Lower leg skin (tissue), 4 donors: ENCODE measurements at regions not wholly inside any gene's neighbourhood (a gene's known extent, or its start where the extent isn't known, plus 50 kb on each side); places are given as distances from the start of the nearest gene placed in this dataset.
"Not testable (repeated sequence)": the region's sequence is repeated elsewhere in the genome, so short reads cannot be mapped to it uniquely, and the experiment has no call there.

Experiments
- DNase-seq, 2 donors: peaks; one replicate each; pipeline ENCODE4 v3.0.0-alpha.2; 2019; ENCODE audit warnings: low spot score in 2 of 2
- H3K4me3 ChIP-seq: fragments of 200-600 bp; sonication (generic); 2 replicates; pipeline ENCODE4 v1.5.1; 2017; ENCODE audit warnings: mild to moderate bottlenecking, low read depth; ENCODE audit not compliant: poor library complexity, severe bottlenecking
- POLR2A ChIP-seq, 2 donors: fragments of 450-650 bp; IDR thresholded peaks; one replicate each; pipeline ENCODE4 v1.6.1; 2016 to 2017; ENCODE audit warnings: antibody characterized with exemption in 2 of 2, mild to moderate bottlenecking in 1 of 2, moderate library complexity in 1 of 2
- whole genome bisulfite sequencing, 2 donors: methylation state at CpG; one replicate each; pipeline ENCODE4 v1.1.5; 2018; 5-methylcytosine and 5-hydroxymethylcytosine counted together
- intact Hi-C: fragments of 100-400 bp; cut with DNase I; formaldehyde crosslinking; loops from one replicate; pipeline ENCODE4 v1.15.0; 2023; ENCODE audit warnings: low total_unique reads
- TF ChIP-seq, protein P1 (sequence below), 3 donors: fragments of 450-650 bp; IDR thresholded peaks; one replicate each; pipeline ENCODE4 v1.5.1; 2016; ENCODE audit warnings: antibody characterized with exemption in 3 of 3, mild to moderate bottlenecking in 3 of 3, moderate library complexity in 2 of 3

- peak in 1 of 2 donors; percentile 65 for DNase-seq
- H3K4me3 ChIP-seq: no peak overlapping the region
- intact Hi-C loops: no loop called here
- WGBS, 2 donors: 76 to 85% methylated on average over 8 of the region's 8 CpGs
- no peak for TF ChIP-seq POLR2A (IDR thresholded peaks at IDR 0.05)
- TF ChIP-seq, protein P1, sequence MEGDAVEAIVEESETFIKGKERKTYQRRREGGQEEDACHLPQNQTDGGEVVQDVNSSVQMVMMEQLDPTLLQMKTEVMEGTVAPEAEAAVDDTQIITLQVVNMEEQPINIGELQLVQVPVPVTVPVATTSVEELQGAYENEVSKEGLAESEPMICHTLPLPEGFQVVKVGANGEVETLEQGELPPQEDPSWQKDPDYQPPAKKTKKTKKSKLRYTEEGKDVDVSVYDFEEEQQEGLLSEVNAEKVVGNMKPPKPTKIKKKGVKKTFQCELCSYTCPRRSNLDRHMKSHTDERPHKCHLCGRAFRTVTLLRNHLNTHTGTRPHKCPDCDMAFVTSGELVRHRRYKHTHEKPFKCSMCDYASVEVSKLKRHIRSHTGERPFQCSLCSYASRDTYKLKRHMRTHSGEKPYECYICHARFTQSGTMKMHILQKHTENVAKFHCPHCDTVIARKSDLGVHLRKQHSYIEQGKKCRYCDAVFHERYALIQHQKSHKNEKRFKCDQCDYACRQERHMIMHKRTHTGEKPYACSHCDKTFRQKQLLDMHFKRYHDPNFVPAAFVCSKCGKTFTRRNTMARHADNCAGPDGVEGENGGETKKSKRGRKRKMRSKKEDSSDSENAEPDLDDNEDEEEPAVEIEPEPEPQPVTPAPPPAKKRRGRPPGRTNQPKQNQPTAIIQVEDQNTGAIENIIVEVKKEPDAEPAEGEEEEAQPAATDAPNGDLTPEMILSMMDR (IDR thresholded peaks at IDR 0.05): no peak
Measured at GRCh38 chr16:22693638-22694340, 120.2 kb upstream of the HS3ST2 start.

DNA sequence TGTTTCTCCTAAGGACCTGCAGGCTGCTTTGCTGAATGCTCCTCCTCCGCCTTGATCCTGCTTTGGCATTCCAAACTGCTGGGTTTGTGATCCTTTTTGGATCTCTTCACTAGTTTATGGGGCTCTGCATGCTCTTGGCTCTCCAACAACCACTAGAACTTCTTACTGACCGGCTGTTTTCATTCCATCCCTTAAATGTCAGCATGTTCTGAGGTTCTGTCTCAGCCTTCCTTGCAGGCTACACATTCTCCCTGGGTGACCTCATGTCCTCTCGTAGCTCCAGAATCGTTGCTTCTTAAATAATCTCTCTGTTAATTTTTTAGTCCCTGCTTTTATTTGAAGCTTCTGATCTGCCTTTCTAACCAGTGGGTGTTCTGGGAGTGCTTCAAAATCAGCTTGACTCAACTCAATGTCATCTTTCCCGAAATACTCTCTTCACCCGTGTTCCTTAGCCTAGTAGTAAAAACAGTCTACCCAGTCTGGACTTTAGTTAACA lies 119.0 kb upstream of the HS3ST2 start:
- peak in 1 of 2 donors; percentile 25 for DNase-seq
- intact Hi-C loops: no loop called here
- TF ChIP-seq POLR2A (IDR thresholded peaks at IDR 0.05): no peak
- TF ChIP-seq, protein P1 (IDR thresholded peaks at IDR 0.05): no peak
- H3K4me3 ChIP-seq: no peak overlapping the region
- 59 to 65% methylated on average over 6 of the region's 6 CpGs for WGBS, 2 donors

DNA sequence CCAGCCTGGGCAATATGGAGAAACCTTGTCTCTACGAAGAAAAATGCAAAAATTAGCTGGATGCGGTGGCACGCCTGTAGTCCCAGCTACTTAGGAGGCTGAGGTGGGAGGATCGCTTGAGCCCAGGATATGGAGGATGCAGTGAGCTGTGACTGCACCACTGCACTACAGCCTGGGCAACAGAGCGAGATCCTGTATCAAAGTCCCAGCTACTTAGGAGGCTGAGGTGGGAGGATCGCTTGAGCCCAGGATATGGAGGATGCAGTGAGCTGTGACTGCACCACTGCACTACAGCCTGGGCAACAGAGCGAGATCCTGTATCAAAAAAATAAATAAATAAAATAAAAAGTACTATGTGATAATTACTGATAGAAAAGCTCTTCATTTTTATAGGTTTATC lies 118.2 kb upstream of the HS3ST2 start:
- intact Hi-C loops, DNase-seq, H3K4me3 ChIP-seq: not testable (repeated sequence)
- 92% methylated on average over 7 of the region's 7 CpGs for WGBS, 2 donors

DNA sequence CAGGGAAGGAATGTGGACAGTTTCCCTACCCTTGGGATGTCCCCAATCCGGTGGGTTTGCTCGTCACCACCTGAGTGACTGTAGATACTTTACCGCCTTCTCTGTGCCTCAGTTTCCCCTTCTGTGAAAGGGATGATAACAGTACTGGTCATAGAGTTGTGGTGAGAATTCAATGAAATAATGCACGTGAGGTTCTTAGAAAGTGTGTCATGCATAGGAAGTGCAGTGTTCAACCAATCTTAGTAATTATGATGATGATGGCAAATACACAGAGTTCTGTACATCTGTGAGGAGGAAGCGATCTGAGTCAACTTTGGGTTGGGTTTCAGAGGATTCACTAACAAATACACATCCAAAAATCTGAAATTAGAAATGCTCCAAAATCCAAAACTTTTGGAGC lies 114.6 kb upstream of the HS3ST2 start:
- no peak for DNase-seq
- TF ChIP-seq, protein P1 (IDR thresholded peaks at IDR 0.05): no peak
- WGBS, 2 donors: 88 to 93% methylated on average over 5 of the region's 5 CpGs
- H3K4me3 ChIP-seq: no peak overlapping the region
- intact Hi-C loops: no loop called here

GRCh38 chr16:22705799-22706198 lies 108.2 kb upstream of the HS3ST2 start:
- 48 to 57% methylated on average over 3 of the region's 3 CpGs for WGBS, 2 donors
- no peak for DNase-seq
- TF ChIP-seq, protein P1 (IDR thresholded peaks at IDR 0.05): no peak
- no peak for TF ChIP-seq POLR2A (IDR thresholded peaks at IDR 0.05)
- intact Hi-C loops: no loop called here
- H3K4me3 ChIP-seq: no peak overlapping the region

DNA sequence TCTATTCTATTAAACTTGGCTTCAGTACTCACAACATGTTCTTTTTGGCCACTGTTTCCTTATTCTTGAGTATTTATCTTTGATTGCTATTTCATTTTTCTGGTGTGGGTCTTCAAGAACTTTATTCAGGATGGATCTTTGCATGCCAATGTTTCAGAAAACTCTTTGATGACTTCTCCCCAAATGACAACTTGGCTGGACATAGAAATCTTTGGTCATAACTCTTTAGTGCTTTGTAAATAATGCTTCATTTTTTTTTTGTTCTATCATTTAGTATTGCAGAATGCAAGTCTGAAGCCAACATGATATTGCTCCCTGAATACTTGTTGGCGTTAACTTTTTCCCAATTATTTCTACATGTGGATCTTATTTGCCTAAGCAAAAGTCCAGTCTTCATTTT lies 103.6 kb upstream of the HS3ST2 start:
- 43 to 72% methylated on average over 1 of the region's 1 CpG for WGBS, 2 donors
- TF ChIP-seq, protein P1 (IDR thresholded peaks at IDR 0.05): no peak
- TF ChIP-seq POLR2A (IDR thresholded peaks at IDR 0.05): no peak

More for the DNA sequence above, 103.6 kb upstream of the HS3ST2 start:
- no peak overlapping the region for H3K4me3 ChIP-seq
- DNase-seq: no peak
- intact Hi-C loops: no loop called here
